Adrenal gland (tissue), 9 donors: ENCODE measurements at regions not wholly inside any gene's neighbourhood (a gene's known extent, or its start where the extent isn't known, plus 50 kb on each side); places are given as distances from the start of the nearest gene placed in this dataset.

Source experiments
- DNase-seq, 7 donors: peaks; one replicate each; pipeline ENCODE4 v3.0.0-alpha.2; 2019 to 2020
- H3K27ac ChIP-seq, 5 donors: fragments of 200-600 bp; sonication (generic) in 4 of 5; 1 replicate in 3 of 5; 2 replicates in 2 of 5; pipeline versions ENCODE4 v1.5.1 to v1.8.0; 2016 to 2020; ENCODE audit warnings: mild to moderate bottlenecking in 1 of 5
- H3K27me3 ChIP-seq: fragments of 200-600 bp; 2 replicates; pipeline ENCODE4 v1.8.0; 2021
- H3K36me3 ChIP-seq, 2 donors: fragments of 200-600 bp; replicated peaks in 1 of 2; 1 replicate in 1 of 2; 2 replicates in 1 of 2; pipeline versions ENCODE4 v1.5.1 to v1.8.0; 2018 to 2022
- H3K4me1 ChIP-seq, 2 donors: fragments of 200-600 bp; replicated peaks in 1 of 2; 1 replicate in 1 of 2; 2 replicates in 1 of 2; pipeline versions ENCODE4 v1.5.1 to v1.8.0; 2018 to 2021
- H3K4me3 ChIP-seq, 4 donors: fragments of 200-600 bp; sonication (generic) in 3 of 4; one replicate each; pipeline ENCODE4 v1.5.1; 2016 to 2018
- H3K9me3 ChIP-seq, 3 donors: fragments of 200-600 bp; sonication (generic) in 1 of 3; replicated peaks in 1 of 3; 1 replicate in 2 of 3; 2 replicates in 1 of 3; pipeline versions ENCODE4 v1.5.1 to v1.8.0; 2016 to 2021
- POLR2A ChIP-seq, 2 donors: fragments of 450-650 bp; IDR thresholded peaks; one replicate each; pipeline ENCODE4 v1.6.1; 2017; ENCODE audit warnings: antibody characterized with exemption in 2 of 2, mild to moderate bottlenecking in 2 of 2, moderate library complexity in 1 of 2
- WGBS, 4 donors: extraction: QIAGEN DNeasy Blood & Tissue Kit in 2 of 4; methylation state at CpG; one replicate each; pipeline versions ENCODE4 v1.1.5 to v1.1.7; 2013 to 2017; 5-methylcytosine and 5-hydroxymethylcytosine counted together
- intact Hi-C, 2 donors: fragments of 100-400 bp; cut with DNase I; formaldehyde crosslinking; loops; one replicate each; pipeline versions ENCODE4 v1.14.1 to v1.15.0; 2022 to 2023
- TF ChIP-seq, protein P1 (sequence below), 6 experiments: fragments of 450-650 bp in 4 of 6; fragments of 200-600 bp in 2 of 6; sonication (generic) in 1 of 6; IDR thresholded peaks; 1 replicate in 5 of 6; 2 replicates in 1 of 6; pipeline versions ENCODE4 v1.5.1 to v1.8.0; 2016 to 2021; ENCODE audit warnings: antibody characterized with exemption in 6 of 6, mild to moderate bottlenecking in 2 of 6, moderate library complexity in 1 of 6
- donor health status: healthy with polysubstance abuse.
- donor health status: Bipolar disorder and iron deficiency.
- donor health status: DM: yes; HTN: yes; CAD: no.
- donor health status: DM: no; HTN: no; CAD: no.
- donor health status: DM: no; HTN: no; CAD: no.

DNA sequence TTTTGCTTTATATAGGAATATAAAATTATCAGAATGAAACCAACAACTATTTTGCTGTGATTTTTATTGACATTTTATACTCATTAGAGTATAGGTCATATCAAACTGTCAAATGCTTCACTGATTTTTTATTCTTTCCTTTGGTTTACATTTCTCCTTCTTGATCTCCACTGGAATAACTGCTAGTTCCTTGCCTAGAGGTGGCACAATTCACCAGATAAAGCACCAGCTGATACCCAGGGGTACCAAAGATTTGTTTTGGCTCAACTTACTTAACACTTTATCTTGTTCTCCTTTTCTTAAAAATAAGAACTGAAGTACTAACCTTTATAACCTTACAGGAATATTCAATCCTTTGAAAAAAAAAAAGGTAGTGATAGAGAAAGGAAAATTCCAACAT is 725.1 kb upstream of the CHORDC1 start:
- intact Hi-C loops, result no loop called here
- no peak for DNase-seq
- Histone ChIP-seq H3K36me3 (no peaks in the 10 kb centered on the region), H3K27ac (no peak overlapping the region), H3K4me3 (no peak overlapping the region), H3K4me1 (no peaks in the 10 kb centered on the region), H3K27me3 (no peaks in the 10 kb centered on the region), H3K9me3 (no peaks in the 10 kb centered on the region)
- no peak for TF ChIP-seq POLR2A (IDR thresholded peaks at IDR 0.05)
- TF ChIP-seq, protein P1, sequence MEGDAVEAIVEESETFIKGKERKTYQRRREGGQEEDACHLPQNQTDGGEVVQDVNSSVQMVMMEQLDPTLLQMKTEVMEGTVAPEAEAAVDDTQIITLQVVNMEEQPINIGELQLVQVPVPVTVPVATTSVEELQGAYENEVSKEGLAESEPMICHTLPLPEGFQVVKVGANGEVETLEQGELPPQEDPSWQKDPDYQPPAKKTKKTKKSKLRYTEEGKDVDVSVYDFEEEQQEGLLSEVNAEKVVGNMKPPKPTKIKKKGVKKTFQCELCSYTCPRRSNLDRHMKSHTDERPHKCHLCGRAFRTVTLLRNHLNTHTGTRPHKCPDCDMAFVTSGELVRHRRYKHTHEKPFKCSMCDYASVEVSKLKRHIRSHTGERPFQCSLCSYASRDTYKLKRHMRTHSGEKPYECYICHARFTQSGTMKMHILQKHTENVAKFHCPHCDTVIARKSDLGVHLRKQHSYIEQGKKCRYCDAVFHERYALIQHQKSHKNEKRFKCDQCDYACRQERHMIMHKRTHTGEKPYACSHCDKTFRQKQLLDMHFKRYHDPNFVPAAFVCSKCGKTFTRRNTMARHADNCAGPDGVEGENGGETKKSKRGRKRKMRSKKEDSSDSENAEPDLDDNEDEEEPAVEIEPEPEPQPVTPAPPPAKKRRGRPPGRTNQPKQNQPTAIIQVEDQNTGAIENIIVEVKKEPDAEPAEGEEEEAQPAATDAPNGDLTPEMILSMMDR (IDR thresholded peaks at IDR 0.05), result no peak

GRCh38 chr11:90930252-90930651 is 707.4 kb upstream of the CHORDC1 start:
- H3K9me3 ChIP-seq, result no peaks in the 10 kb centered on the region
- no peak for DNase-seq
- intact Hi-C loops, result no loop called here
- H3K4me3 ChIP-seq, result no peak overlapping the region
- H3K27ac ChIP-seq, result no peak overlapping the region
- no peak for TF ChIP-seq POLR2A (IDR thresholded peaks at IDR 0.05)
- TF ChIP-seq, protein P1 (IDR thresholded peaks at IDR 0.05), result no peak
- no peaks in the 10 kb centered on the region for H3K27me3 ChIP-seq
- H3K36me3 ChIP-seq, result no peaks in the 10 kb centered on the region
- WGBS, 4 donors, result 65 to 75% (median 70%) methylated on average over 1 of the region's 1 CpG
- H3K4me1 ChIP-seq, result no peaks in the 10 kb centered on the region

GRCh38 chr11:90919332-90919731 is 696.5 kb upstream of the CHORDC1 start:
- DNase-seq, result no peak
- no peaks in the 10 kb centered on the region for H3K4me1 ChIP-seq
- intact Hi-C loops, result no loop called here
- no peaks in the 10 kb centered on the region for H3K36me3 ChIP-seq
- TF ChIP-seq, protein P1 (IDR thresholded peaks at IDR 0.05), result no peak
- TF ChIP-seq POLR2A (IDR thresholded peaks at IDR 0.05), result no peak
- H3K27me3 ChIP-seq, result no peaks in the 10 kb centered on the region
- H3K9me3 ChIP-seq, result no peaks in the 10 kb centered on the region
- H3K4me3 ChIP-seq, result no peak overlapping the region
- 33 to 44% (median 33%) methylated on average over 2 of the region's 2 CpGs for WGBS, 4 donors
- no peak overlapping the region for H3K27ac ChIP-seq

GRCh38 chr11:90916706-90917105 is 693.9 kb upstream of the CHORDC1 start:
- Histone ChIP-seq H3K4me1 (no peaks in the 10 kb centered on the region), H3K36me3 (no peaks in the 10 kb centered on the region), H3K27ac (no peak overlapping the region), H3K27me3 (no peaks in the 10 kb centered on the region), H3K9me3 (no peaks in the 10 kb centered on the region), H3K4me3 (no peak overlapping the region)
- intact Hi-C loops, result no loop called here
- DNase-seq, result no peak
- TF ChIP-seq, protein P1 (IDR thresholded peaks at IDR 0.05), result no peak
- no peak for TF ChIP-seq POLR2A (IDR thresholded peaks at IDR 0.05)
